Gastroesophageal sphincter (tissue), 4 donors: ENCODE measurements at regions not wholly inside any gene's neighbourhood (a gene's known extent, or its start where the extent isn't known, plus 50 kb on each side); places are given as distances from the start of the nearest gene placed in this dataset.
A peak's percentile ranks its signal among the peaks of the same experiment; 100 is the strongest.

ENCODE experiments used
- ATAC-seq: fragments of 150-250 bp; one replicate; pipeline ENCODE4 v1.9.1; 2016; ENCODE audit warnings: mild to moderate bottlenecking, moderate library complexity
- H3K27ac ChIP-seq, 4 donors: fragments of 200-600 bp; sonication (generic) in 3 of 4; 1 replicate in 3 of 4; 2 replicates in 1 of 4; pipeline ENCODE4 v1.5.1; 2016 to 2019
- H3K27me3 ChIP-seq: fragments of 200-600 bp; sonication (generic); one replicate; pipeline ENCODE4 v1.5.1; 2019
- H3K36me3 ChIP-seq, 2 donors: fragments of 200-600 bp; sonication (generic); one replicate each; pipeline ENCODE4 v1.5.1; 2019; ENCODE audit warnings: control low read depth in 1 of 2
- H3K4me1 ChIP-seq, 3 donors: fragments of 200-600 bp; sonication (generic); 1 replicate in 2 of 3; 2 replicates in 1 of 3; pipeline ENCODE4 v1.5.1; 2016 to 2019; ENCODE audit warnings: control low read depth in 2 of 3
- H3K4me3 ChIP-seq, 2 donors: fragments of 200-600 bp; sonication (generic); one replicate each; pipeline ENCODE4 v1.5.1; 2019; ENCODE audit warnings: mild to moderate bottlenecking in 1 of 2, moderate library complexity in 1 of 2
- H3K9me3 ChIP-seq, 3 donors: fragments of 200-600 bp; sonication (generic); one replicate each; pipeline ENCODE4 v1.5.1; 2017 to 2019; ENCODE audit warnings: control low read depth in 2 of 3
- CTCF ChIP-seq, 4 experiments: fragments of 200-600 bp in 2 of 4; fragments of 450-650 bp in 2 of 4; sonication (generic) in 1 of 4; IDR thresholded peaks; one replicate each; pipeline ENCODE4 v1.5.1; 2017 to 2019; ENCODE audit warnings: antibody characterized with exemption in 4 of 4, mild to moderate bottlenecking in 2 of 4, moderate library complexity in 2 of 4
- EP300 ChIP-seq: sonication (generic); formaldehyde crosslinking; IDR thresholded peaks from one replicate; pipeline ENCODE4 v1.6.1; 2017; ENCODE audit warnings: antibody characterized with exemption, mild to moderate bottlenecking
- POLR2A ChIP-seq, 2 donors: fragments of 450-650 bp; IDR thresholded peaks; one replicate each; pipeline ENCODE4 v1.6.1; 2017; ENCODE audit warnings: antibody characterized with exemption in 2 of 2, mild to moderate bottlenecking in 2 of 2, moderate library complexity in 1 of 2
- POLR2AphosphoS5 ChIP-seq: sonication (generic); formaldehyde crosslinking; IDR thresholded peaks from one replicate; pipeline ENCODE4 v1.6.1; 2017; ENCODE audit warnings: antibody characterized with exemption
- WGBS, 2 donors: methylation state at CpG; one replicate each; pipeline ENCODE4 v1.1.5; 2018; ENCODE audit warnings: low coverage in 1 of 2; 5-methylcytosine and 5-hydroxymethylcytosine counted together

- no peaks in the 10 kb centered on the region for H3K36me3 ChIP-seq
- no peaks in the 10 kb centered on the region for H3K4me1 ChIP-seq
- peaks cover 12% of the 10 kb centered on the region for H3K27me3 ChIP-seq
- no peak overlapping the region for H3K27ac ChIP-seq
- no peaks in the 10 kb centered on the region for H3K9me3 ChIP-seq
- 93 to 98% methylated on average over 4 to 5 of the region's 5 CpGs for WGBS, 2 donors
- H3K4me3 ChIP-seq: no peak overlapping the region
- TF ChIP-seq POLR2AphosphoS5 (no peak), POLR2A (IDR thresholded peaks at IDR 0.05) (no peak), EP300 (no peak)
- no peak for ATAC-seq
These were observed 200.1 kb upstream of the PRKCQ start for GRCh38 chr10:6780008-6780677.

DNA sequence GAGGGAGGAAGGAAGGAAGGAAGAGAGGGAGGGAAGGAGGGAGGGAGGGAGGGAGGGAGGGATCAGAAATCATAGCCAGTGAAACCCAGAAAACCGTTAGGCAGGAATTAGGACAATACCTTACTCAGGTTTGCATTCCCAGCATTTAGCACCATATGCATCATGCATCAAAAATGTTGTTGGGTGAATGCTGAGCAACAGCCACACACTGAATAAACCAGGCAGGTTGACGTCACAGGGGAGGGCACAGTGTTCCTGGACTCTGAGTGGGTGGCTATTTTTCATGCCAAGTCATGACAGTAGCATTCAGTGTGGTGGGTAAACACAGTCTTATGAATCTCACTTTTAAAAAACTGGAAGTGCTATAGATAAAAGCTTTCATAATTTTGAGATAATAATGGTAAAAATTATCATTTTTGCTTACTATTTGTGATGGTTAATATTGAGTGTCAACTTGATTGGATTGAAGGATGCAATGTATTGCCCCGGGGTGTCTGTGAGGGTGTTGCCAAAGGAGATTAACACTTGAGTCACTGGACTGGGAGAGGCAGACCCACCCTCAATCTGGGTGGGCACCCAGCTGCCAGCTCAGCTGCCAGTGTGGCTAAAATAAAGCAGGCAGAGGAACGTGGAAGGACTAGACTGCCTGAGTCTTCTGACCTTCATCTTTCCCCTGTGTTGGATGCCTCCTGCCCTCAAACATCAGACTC lies 199.1 kb upstream of the PRKCQ start:
- Histone ChIP-seq H3K36me3 (no peaks in the 10 kb centered on the region), H3K4me1 (no peaks in the 10 kb centered on the region), H3K4me3 (no peak overlapping the region), H3K27ac (no peak overlapping the region), H3K9me3 (no peaks in the 10 kb centered on the region), H3K27me3 (peaks cover 15% of the 10 kb centered on the region)
- no peak for ATAC-seq
- 30 to 42% methylated on average over 4 of the region's 4 CpGs for WGBS, 2 donors
- no peak for TF ChIP-seq EP300
- TF ChIP-seq POLR2AphosphoS5: peak; percentile 68

DNA sequence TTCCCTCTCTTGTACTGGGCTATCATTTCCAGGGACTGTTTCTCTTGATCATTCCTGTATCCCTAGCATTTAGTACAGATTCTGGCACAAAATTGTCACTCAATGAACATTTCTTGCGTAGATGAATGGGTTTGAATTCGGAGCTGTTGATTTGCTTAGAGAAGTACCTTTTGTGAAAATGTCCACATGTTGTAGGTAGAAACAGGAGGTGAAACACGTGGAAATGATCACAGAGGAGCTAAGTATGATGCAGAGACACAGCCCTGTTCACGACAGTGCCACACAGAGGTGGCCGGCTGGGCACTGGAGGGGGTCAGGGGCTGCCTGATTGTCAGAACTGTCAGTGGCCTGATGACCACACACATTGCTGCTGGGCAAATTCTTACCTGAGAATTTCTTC lies 196.1 kb upstream of the PRKCQ start:
- H3K9me3 ChIP-seq: no peaks in the 10 kb centered on the region
- no peaks in the 10 kb centered on the region for H3K4me1 ChIP-seq
- no peak for TF ChIP-seq EP300
- no peak for TF ChIP-seq POLR2AphosphoS5
- no peak for TF ChIP-seq POLR2A (IDR thresholded peaks at IDR 0.05)
- TF ChIP-seq CTCF (IDR thresholded peaks at IDR 0.05): no peak
- 54 to 86% methylated on average over 4 to 5 of the region's 5 CpGs for WGBS, 2 donors
- no peak overlapping the region for H3K4me3 ChIP-seq
- no peaks in the 10 kb centered on the region for H3K36me3 ChIP-seq
- ATAC-seq: no peak
- peaks cover 15% of the 10 kb centered on the region for H3K27me3 ChIP-seq
- no peak overlapping the region for H3K27ac ChIP-seq

GRCh38 chr10:6774406-6774805 lies 194.3 kb upstream of the PRKCQ start:
- Histone ChIP-seq H3K36me3 (no peaks in the 10 kb centered on the region), H3K4me1 (no peaks in the 10 kb centered on the region), H3K4me3 (no peak overlapping the region), H3K27ac (no peak overlapping the region), H3K9me3 (peaks cover 0 to 5% (median 0%) of the 10 kb centered on the region in 3 donors), H3K27me3 (peaks cover 15% of the 10 kb centered on the region)
- no peak for TF ChIP-seq POLR2A (IDR thresholded peaks at IDR 0.05)
- ATAC-seq: no peak
- WGBS, 2 donors: 68% methylated on average over 2 to 3 of the region's 3 CpGs

DNA sequence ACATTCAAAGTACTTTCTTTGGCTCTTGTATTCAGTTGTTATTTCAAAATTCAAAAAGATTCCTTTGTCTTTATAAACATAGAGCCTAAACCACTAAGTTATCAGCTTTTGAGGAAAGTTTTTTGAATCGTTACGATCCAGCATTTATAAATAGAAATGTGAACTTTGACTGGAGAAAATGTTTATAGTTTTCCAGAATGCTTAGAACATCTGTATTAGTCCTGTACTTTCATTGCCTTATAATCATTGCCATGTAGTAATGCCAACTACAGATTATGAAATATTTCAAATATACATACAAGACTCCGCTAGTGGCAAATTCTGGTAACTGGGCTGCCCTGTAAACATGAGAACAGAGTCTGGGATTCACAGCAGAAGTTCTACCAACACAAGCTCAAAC lies 191.3 kb upstream of the PRKCQ start:
- Histone ChIP-seq H3K27ac (no peak overlapping the region), H3K27me3 (peaks cover 6% of the 10 kb centered on the region), H3K9me3 (peaks cover 0 to 5% (median 0%) of the 10 kb centered on the region in 3 donors), H3K4me3 (no peak overlapping the region), H3K4me1 (peaks cover 0 to 7% (median 0%) of the 10 kb centered on the region in 3 donors), H3K36me3 (no peaks in the 10 kb centered on the region)
- no peak for TF ChIP-seq POLR2A (IDR thresholded peaks at IDR 0.05)
- TF ChIP-seq CTCF (IDR thresholded peaks at IDR 0.05): no peak
- TF ChIP-seq POLR2AphosphoS5: no peak
- no peak for TF ChIP-seq EP300
- 33 to 38% methylated on average over 3 of the region's 3 CpGs for WGBS, 2 donors
- ATAC-seq: no peak

DNA sequence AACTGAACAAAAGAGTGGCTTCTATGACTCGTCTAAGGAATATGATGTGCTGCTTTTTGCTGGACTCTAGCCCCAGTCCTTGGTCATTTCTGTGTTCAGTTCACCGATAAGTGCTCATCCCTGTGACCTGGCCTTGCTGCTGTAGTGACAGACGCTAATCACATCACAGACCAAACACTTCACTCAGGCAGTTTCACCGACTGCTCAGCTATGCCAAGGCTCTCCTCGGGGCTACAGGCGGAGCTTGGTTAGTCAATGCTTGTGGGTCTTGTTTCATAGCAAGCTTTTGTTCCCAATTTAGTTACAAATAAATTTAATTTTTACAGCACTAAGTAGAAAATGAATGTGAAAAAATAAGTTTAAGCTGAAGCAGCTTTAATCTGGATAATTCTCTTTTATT lies 190.8 kb upstream of the PRKCQ start:
- peaks cover 6% of the 10 kb centered on the region for H3K27me3 ChIP-seq
- no peaks in the 10 kb centered on the region for H3K36me3 ChIP-seq
- no peak overlapping the region for H3K27ac ChIP-seq
- 51 to 76% methylated on average over 4 to 6 of the region's 6 CpGs for WGBS, 2 donors
- H3K4me1 ChIP-seq: peaks cover 0 to 9% (median 0%) of the 10 kb centered on the region in 3 donors
- ATAC-seq: no peak
- no peak overlapping the region for H3K4me3 ChIP-seq
- TF ChIP-seq CTCF (IDR thresholded peaks at IDR 0.05): no peak
- TF ChIP-seq POLR2A (IDR thresholded peaks at IDR 0.05): no peak
- TF ChIP-seq EP300: no peak
- TF ChIP-seq POLR2AphosphoS5: no peak
- peaks cover 0 to 5% (median 0%) of the 10 kb centered on the region in 3 donors for H3K9me3 ChIP-seq
